GM12872 (cell line): ENCODE measurements at regions not wholly inside any gene's neighbourhood (a gene's known extent, or its start where the extent isn't known, plus 50 kb on each side); places are given as distances from the start of the nearest gene placed in this dataset.

Experiments used
- CTCF ChIP-seq: IDR thresholded peaks from 3 replicates; pipeline ENCODE4 v1.5.1; 2011; ENCODE audit warnings: low read depth, mild to moderate bottlenecking, low read length, moderate library complexity; ENCODE audit not compliant: insufficient read depth

- no peak for TF ChIP-seq CTCF
Observed at GRCh38 chr16:75865736-75866135, 139.4 kb upstream of the CPHXL start.

DNA sequence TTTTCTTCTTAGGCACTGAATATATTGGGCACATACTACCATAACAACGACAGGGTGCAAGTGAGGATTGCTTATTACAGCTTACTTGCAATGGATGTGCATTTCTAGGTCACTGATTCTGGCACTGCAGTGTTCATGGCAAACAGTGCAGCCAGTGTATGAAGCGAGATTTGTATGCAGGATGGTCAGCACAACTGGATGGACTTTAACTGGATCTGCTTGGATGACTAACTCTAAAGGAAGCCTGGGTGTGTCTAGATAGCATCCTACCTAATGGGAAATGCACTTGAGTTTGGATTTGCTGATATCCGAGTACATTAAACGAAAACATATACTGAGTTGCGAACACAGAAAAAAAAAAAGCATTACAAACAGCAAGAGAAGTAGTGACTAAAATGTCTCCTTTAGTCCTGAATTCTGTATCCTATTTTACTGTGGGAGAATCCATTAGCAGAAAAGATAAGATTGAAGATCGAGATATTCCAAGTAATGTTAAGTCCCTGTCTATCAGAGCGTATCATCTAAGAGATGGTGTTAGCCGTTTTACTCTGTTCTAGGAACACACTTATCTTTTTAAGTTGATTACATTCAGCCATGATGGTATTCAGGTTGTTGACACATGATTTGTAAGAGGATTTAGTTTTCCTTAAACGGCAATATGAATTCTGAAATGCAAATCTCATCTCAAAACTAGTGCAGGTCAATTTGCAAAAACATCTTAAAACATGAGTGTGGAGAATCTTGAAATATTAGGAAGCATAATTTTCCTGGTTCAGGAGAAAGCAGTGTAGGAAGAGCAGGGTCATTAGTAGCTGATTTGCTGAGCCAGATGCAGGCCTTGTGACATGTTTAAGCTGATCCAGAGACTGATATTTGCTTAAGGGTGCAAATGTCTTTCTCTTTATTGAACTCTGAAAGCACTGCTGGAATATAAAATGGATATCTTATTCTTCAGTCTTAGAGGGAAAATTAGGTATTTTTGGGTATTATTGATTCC is 142.6 kb upstream of the CPHXL start:
- TF ChIP-seq CTCF = no peak

DNA sequence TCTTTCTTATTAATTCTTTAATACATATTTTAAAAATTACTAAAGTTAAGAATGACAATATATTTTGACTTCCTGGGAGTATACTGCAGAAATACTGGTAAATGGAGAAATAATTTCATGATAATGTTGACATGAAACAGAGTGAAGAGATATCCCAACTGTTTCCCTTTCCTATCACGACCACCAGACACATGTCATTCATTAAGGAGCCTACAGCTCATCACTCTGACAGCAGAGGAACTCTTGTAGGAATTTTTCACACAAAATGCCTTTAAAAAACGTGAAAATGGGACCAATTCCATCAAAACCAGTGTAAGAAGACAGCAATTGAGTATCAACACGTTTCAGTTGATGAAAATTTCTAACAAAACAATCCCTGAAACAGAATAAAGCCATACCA is 172.9 kb upstream of the CPHXL start:
- no peak for TF ChIP-seq CTCF

GRCh38 chr16:75908331-75909117 is 182.2 kb upstream of the CPHXL start:
- no peak for TF ChIP-seq CTCF

- TF ChIP-seq CTCF = no peak
Observed at GRCh38 chr16:75909746-75910145, 183.5 kb upstream of the CPHXL start.

DNA sequence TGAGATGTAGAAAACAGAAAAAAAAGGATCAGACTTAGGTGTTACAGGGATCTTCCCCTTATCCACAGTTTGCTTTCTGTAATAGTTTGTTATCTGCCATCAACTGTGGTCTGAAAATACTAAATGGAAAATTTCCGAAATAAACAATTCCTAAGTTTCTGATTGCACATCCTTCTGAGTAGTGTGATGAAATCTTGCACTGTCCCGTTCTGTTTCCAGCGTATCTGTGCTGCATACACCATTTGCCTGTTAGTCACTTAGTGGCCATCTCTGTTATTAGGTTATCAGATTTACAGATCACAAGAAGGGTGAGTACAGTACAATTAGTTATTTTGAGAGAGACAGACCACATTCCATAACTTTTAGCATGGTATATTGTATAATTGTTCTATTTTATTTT is 185.6 kb upstream of the CPHXL start:
- no peak for TF ChIP-seq CTCF

- no peak for TF ChIP-seq CTCF
Observed at GRCh38 chr16:75913958-75914357, 187.7 kb upstream of the CPHXL start.
